ENCODE measurements at regions not wholly inside any gene's neighbourhood (a gene's known extent, or its start where the extent isn't known, plus 50 kb on each side); places are given as distances from the start of the nearest gene placed in this dataset.

- no peak for TF ChIP-seq EP300 (IDR thresholded peaks at IDR 0.05)
- no peak for TF ChIP-seq CTCF (IDR thresholded peaks at IDR 0.05)
- no peak for TF ChIP-seq POLR2A (IDR thresholded peaks at IDR 0.05; ENCODE audit: low read depth)
Measured at GRCh38 chr9:81069923-81070322, 619.4 kb downstream of the TLE1 start.
